ENCODE measurements at regions not wholly inside any gene's neighbourhood (a gene's known extent, or its start where the extent isn't known, plus 50 kb on each side); places are given as distances from the start of the nearest gene placed in this dataset.

DNA sequence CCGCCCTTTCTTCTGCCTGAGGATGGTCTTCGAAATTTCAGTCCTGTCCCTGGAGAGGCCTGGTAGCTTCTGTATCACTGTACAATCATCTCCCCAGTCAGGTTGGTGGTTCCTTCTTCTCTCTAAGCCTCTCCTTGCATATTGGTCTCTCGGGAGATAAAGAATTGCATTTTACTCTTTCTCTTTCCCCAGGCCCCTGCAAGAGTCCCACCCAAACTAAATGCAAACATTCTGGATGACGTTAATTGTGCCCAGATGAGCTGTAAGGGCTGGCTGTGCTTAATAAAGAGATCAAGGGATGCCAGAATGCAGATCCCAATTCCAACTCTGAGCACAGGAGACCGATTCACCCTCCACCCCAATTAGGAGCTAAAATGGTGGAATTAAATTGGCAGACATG lies 835.4 kb upstream of the TMEM132C start:
- no peak overlapping the region for H3K9ac ChIP-seq
- Mint-ChIP-seq H3K27ac (no peak overlapping the region), H3K4me1 (no peaks in the 10 kb centered on the region), H3K4me3 (no peak overlapping the region), H3K9me3 (no peaks in the 10 kb centered on the region), H3K36me3 (no peaks in the 10 kb centered on the region), H3K27me3 (ENCODE audit: insufficient read depth, low read depth) (peaks cover 14% of the 10 kb centered on the region)
- no peak overlapping the region for H3K4me3 ChIP-seq
- H3K4me1 ChIP-seq = peaks cover 7% of the 10 kb centered on the region
- DNase-seq (ENCODE audit: low spot score) = no peak
- no peaks in the 10 kb centered on the region for H3K36me3 ChIP-seq
- no peaks in the 10 kb centered on the region for H3K27me3 ChIP-seq
- no peak overlapping the region for H3K4me2 ChIP-seq
- H3K9me3 ChIP-seq (ENCODE audit: low read depth) = no peaks in the 10 kb centered on the region
- TF ChIP-seq, protein P1, sequence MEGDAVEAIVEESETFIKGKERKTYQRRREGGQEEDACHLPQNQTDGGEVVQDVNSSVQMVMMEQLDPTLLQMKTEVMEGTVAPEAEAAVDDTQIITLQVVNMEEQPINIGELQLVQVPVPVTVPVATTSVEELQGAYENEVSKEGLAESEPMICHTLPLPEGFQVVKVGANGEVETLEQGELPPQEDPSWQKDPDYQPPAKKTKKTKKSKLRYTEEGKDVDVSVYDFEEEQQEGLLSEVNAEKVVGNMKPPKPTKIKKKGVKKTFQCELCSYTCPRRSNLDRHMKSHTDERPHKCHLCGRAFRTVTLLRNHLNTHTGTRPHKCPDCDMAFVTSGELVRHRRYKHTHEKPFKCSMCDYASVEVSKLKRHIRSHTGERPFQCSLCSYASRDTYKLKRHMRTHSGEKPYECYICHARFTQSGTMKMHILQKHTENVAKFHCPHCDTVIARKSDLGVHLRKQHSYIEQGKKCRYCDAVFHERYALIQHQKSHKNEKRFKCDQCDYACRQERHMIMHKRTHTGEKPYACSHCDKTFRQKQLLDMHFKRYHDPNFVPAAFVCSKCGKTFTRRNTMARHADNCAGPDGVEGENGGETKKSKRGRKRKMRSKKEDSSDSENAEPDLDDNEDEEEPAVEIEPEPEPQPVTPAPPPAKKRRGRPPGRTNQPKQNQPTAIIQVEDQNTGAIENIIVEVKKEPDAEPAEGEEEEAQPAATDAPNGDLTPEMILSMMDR (IDR thresholded peaks at IDR 0.05) = no peak
- TF ChIP-seq EZH2 (IDR thresholded peaks at IDR 0.05) (no peak), EZH2phosphoT487 (IDR thresholded peaks at IDR 0.05) (no peak)
- H2AFZ ChIP-seq (replicated peaks) = peak overlapping the region; percentile 55
- no peaks in the 10 kb centered on the region for H4K20me1 ChIP-seq (ENCODE audit: low read depth)
- no peaks in the 10 kb centered on the region for H3K79me2 ChIP-seq (ENCODE audit: low read depth)
- no peaks in the 10 kb centered on the region for H3F3A ChIP-seq (ENCODE audit: low read depth)
- H3K27ac ChIP-seq = no peak overlapping the region

GRCh38 chr12:127435439-127435838 lies 831.5 kb upstream of the TMEM132C start:
- no peak for DNase-seq (ENCODE audit: low spot score)
- H2AFZ ChIP-seq (replicated peaks) = no peak overlapping the region

GRCh38 chr12:127438512-127439244 lies 828.3 kb upstream of the TMEM132C start:
- H3K27me3 Mint-ChIP-seq (ENCODE audit: insufficient read depth, low read depth) = peaks cover 6% of the 10 kb centered on the region
- Histone ChIP-seq H3K27me3 (no peaks in the 10 kb centered on the region), H3K36me3 (no peaks in the 10 kb centered on the region), H4K20me1 (ENCODE audit: low read depth) (no peaks in the 10 kb centered on the region), H3K4me2 (no peak overlapping the region), H3K9ac (no peak overlapping the region), H2AFZ (replicated peaks) (no peak overlapping the region), H3K4me3 (no peak overlapping the region), H3F3A (ENCODE audit: low read depth) (no peaks in the 10 kb centered on the region), H3K27ac (no peak overlapping the region), H3K79me2 (ENCODE audit: low read depth) (no peaks in the 10 kb centered on the region), H3K4me1 (peaks cover 7% of the 10 kb centered on the region), H3K9me3 (ENCODE audit: low read depth) (no peaks in the 10 kb centered on the region)
- TF ChIP-seq EZH2phosphoT487 (IDR thresholded peaks at IDR 0.05) (no peak), EZH2 (IDR thresholded peaks at IDR 0.05) (no peak)
- TF ChIP-seq, protein P1 (IDR thresholded peaks at IDR 0.05) = no peak
- no peaks in the 10 kb centered on the region for H3K4me1 Mint-ChIP-seq
- no peak for DNase-seq (ENCODE audit: low spot score)
- peaks cover 14% of the 10 kb centered on the region for H3K9me3 Mint-ChIP-seq
- H3K36me3 Mint-ChIP-seq = no peaks in the 10 kb centered on the region
- no peak overlapping the region for H3K27ac Mint-ChIP-seq
- no peak overlapping the region for H3K4me3 Mint-ChIP-seq

More at GRCh38 chr12:127435439-127435838, 831.5 kb upstream of the TMEM132C start:
- Histone ChIP-seq H3K4me2 (no peak overlapping the region), H3K4me1 (peaks cover 7% of the 10 kb centered on the region), H4K20me1 (ENCODE audit: low read depth) (no peaks in the 10 kb centered on the region), H3K36me3 (no peaks in the 10 kb centered on the region), H3K27me3 (no peaks in the 10 kb centered on the region), H3K9ac (no peak overlapping the region), H3K27ac (no peak overlapping the region), H3K4me3 (no peak overlapping the region), H3K9me3 (ENCODE audit: low read depth) (no peaks in the 10 kb centered on the region), H3F3A (ENCODE audit: low read depth) (no peaks in the 10 kb centered on the region), H3K79me2 (ENCODE audit: low read depth) (no peaks in the 10 kb centered on the region)
- Mint-ChIP-seq H3K36me3 (no peaks in the 10 kb centered on the region), H3K27ac (no peak overlapping the region), H3K4me3 (no peak overlapping the region), H3K9me3 (peaks cover 7% of the 10 kb centered on the region), H3K27me3 (ENCODE audit: insufficient read depth, low read depth) (peaks cover 6% of the 10 kb centered on the region), H3K4me1 (no peaks in the 10 kb centered on the region)
- TF ChIP-seq EZH2phosphoT487 (IDR thresholded peaks at IDR 0.05) = no peak
- TF ChIP-seq, protein P1 (IDR thresholded peaks at IDR 0.05) = no peak
